Psoas muscle (tissue), 7 donors: ENCODE measurements at regions not wholly inside any gene's neighbourhood (a gene's known extent, or its start where the extent isn't known, plus 50 kb on each side); places are given as distances from the start of the nearest gene placed in this dataset.

ENCODE experiments used
- ATAC-seq, 4 donors: fragments of 200-7000 bp; cut with Tn5 transposase; one replicate each; pipeline ENCODE4 v1.9.1; 2020; ENCODE audit warnings: moderate library complexity in 3 of 4, mild to moderate bottlenecking in 2 of 4
- DNase-seq, 2 donors: peaks; one replicate each; pipeline ENCODE4 v3.0.0-alpha.2; 2020
- H3K27ac ChIP-seq: fragments of 200-600 bp; one replicate; pipeline ENCODE4 v1.8.0; 2022
- H3K27me3 ChIP-seq, 3 donors: fragments of 200-600 bp in 1 of 3; one replicate each; pipeline versions ENCODE4 v1.6.1 to v1.8.0; 2013 to 2022; ENCODE audit warnings: low read length in 2 of 3, mild to moderate bottlenecking in 2 of 3, moderate library complexity in 1 of 3; ENCODE audit not compliant: insufficient read depth in 3 of 3
- H3K36me3 ChIP-seq, 2 donors: fragments of 200-600 bp in 1 of 2; one replicate each; pipeline versions ENCODE4 v1.6.1 to v1.8.0; 2013 to 2022; ENCODE audit warnings: low read depth in 1 of 2, mild to moderate bottlenecking in 1 of 2, moderate library complexity in 1 of 2; ENCODE audit not compliant: insufficient read depth in 1 of 2
- H3K4me1 ChIP-seq: fragments of 200-600 bp; one replicate; pipeline ENCODE4 v1.8.0; 2022
- H3K4me3 ChIP-seq: fragments of 200-600 bp; one replicate; pipeline ENCODE4 v1.8.0; 2022; ENCODE audit warnings: mild to moderate bottlenecking
- H3K9me3 ChIP-seq: fragments of 200-600 bp; one replicate; pipeline ENCODE4 v1.8.0; 2022
- WGBS, 3 donors: extraction: QIAGEN DNeasy Blood & Tissue Kit; methylation state at CpG; one replicate each; pipeline versions ENCODE4 v1.1.6 to v1.1.7; 2013; 5-methylcytosine and 5-hydroxymethylcytosine counted together
- intact Hi-C, 2 donors: fragments of 100-400 bp; cut with DNase I; formaldehyde crosslinking; loops; one replicate each; pipeline versions ENCODE4 v1.11.0 to v1.14.2; 2022
- TF ChIP-seq, protein P1 (sequence below): fragments of 200-600 bp; IDR thresholded peaks from one replicate; pipeline ENCODE4 v1.8.0; 2022; ENCODE audit warnings: antibody characterized with exemption
- donor health status: healthy with polysubstance abuse.
- donor health status: DM: no; HTN: no; CAD: no; lungs with moderate emphysema.
- donor health status: Bipolar disorder and iron deficiency.
- donor health status: healthy.
- donor health status: DM: yes; HTN: yes; CAD: no.
- donor health status: DM: no; HTN: no; CAD: no.
- donor health status: DM: yes; HTN: yes; CAD: no.

DNA sequence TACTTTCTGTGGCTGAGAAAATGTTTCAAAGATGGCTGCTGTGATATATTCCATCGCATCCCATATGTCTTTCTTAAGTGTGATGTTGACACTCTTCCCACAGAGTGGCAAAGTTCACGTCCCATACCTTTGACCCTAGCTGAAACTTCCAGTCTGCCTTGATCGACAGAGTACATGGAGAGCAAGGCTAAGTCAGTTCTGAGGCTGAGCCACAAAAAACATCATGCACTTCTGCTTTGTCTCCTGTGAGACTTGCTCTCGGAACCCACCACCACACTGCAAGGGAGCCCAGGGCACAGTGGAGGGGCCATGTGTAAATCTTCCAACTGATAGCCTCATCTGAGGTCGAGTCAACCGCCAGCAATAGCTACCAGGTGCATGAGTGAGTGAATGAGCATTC is 431.9 kb upstream of the RUNX1 start:
- H3K9me3 ChIP-seq: no peaks in the 10 kb centered on the region
- no peak overlapping the region for H3K27ac ChIP-seq
- H3K36me3 ChIP-seq: no peaks in the 10 kb centered on the region
- H3K4me1 ChIP-seq: no peaks in the 10 kb centered on the region
- 87 to 95% (median 91%) methylated on average over 6 of the region's 6 CpGs for WGBS, 3 donors
- peaks cover 0 to under 1% (median 0%) of the 10 kb centered on the region in 3 donors for H3K27me3 ChIP-seq
- no peak for DNase-seq
- no peak overlapping the region for H3K4me3 ChIP-seq
- intact Hi-C loops: no loop called here
- TF ChIP-seq, protein P1, sequence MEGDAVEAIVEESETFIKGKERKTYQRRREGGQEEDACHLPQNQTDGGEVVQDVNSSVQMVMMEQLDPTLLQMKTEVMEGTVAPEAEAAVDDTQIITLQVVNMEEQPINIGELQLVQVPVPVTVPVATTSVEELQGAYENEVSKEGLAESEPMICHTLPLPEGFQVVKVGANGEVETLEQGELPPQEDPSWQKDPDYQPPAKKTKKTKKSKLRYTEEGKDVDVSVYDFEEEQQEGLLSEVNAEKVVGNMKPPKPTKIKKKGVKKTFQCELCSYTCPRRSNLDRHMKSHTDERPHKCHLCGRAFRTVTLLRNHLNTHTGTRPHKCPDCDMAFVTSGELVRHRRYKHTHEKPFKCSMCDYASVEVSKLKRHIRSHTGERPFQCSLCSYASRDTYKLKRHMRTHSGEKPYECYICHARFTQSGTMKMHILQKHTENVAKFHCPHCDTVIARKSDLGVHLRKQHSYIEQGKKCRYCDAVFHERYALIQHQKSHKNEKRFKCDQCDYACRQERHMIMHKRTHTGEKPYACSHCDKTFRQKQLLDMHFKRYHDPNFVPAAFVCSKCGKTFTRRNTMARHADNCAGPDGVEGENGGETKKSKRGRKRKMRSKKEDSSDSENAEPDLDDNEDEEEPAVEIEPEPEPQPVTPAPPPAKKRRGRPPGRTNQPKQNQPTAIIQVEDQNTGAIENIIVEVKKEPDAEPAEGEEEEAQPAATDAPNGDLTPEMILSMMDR: no peak
- no peak for ATAC-seq

DNA sequence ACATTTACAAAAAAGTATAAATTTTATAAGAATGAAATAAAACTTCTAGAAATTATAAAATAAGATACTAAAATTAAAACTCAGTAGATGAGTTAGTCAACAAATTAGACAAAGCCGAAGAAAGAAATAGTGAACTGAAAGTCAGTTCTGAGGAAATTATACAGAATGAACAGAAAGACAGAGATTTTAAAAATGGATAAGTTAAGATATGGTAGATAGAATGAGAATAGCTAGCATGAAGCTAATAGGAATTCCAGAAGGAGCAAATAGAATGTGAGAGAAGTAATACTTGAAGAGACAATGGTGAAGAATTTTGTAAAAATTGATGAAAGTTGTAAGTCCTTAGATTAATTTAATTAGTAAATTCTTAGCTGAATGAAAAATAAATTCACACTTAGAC is 430.4 kb upstream of the RUNX1 start:
- 91 to 96% (median 96%) methylated on average over 1 of the region's 1 CpG for WGBS, 3 donors
- Histone ChIP-seq H3K9me3 (no peaks in the 10 kb centered on the region), H3K27ac (no peak overlapping the region), H3K36me3 (no peaks in the 10 kb centered on the region), H3K4me3 (no peak overlapping the region), H3K27me3 (no peaks in the 10 kb centered on the region), H3K4me1 (no peaks in the 10 kb centered on the region)
- intact Hi-C loops: no loop called here
- DNase-seq (no peak), ATAC-seq (no peak)
- TF ChIP-seq, protein P1: no peak

DNA sequence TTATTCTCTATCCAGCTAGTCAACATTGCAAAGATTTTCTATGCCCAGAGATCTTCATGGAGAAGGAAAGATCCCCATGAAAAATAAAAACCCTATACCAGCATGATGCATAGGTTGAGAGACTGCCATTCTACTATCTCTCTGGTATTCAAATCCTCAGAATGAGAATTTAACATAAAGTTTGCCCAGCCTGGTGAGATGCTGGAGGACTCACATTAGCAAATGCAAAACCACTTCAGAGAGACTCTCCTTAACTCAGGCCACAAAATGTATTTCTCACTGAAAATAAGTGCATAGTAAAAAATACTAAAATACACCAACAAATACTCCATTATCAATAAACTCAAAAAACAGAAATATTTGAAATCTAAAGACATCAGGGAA is 430.0 kb upstream of the RUNX1 start:
- intact Hi-C loops: no loop called here
- H3K4me1 ChIP-seq: no peaks in the 10 kb centered on the region
- TF ChIP-seq, protein P1: no peak
- ATAC-seq: no peak
- DNase-seq: no peak
- H3K36me3 ChIP-seq: no peaks in the 10 kb centered on the region
- no peaks in the 10 kb centered on the region for H3K27me3 ChIP-seq
- no peaks in the 10 kb centered on the region for H3K9me3 ChIP-seq
- H3K27ac ChIP-seq: no peak overlapping the region
- H3K4me3 ChIP-seq: no peak overlapping the region

DNA sequence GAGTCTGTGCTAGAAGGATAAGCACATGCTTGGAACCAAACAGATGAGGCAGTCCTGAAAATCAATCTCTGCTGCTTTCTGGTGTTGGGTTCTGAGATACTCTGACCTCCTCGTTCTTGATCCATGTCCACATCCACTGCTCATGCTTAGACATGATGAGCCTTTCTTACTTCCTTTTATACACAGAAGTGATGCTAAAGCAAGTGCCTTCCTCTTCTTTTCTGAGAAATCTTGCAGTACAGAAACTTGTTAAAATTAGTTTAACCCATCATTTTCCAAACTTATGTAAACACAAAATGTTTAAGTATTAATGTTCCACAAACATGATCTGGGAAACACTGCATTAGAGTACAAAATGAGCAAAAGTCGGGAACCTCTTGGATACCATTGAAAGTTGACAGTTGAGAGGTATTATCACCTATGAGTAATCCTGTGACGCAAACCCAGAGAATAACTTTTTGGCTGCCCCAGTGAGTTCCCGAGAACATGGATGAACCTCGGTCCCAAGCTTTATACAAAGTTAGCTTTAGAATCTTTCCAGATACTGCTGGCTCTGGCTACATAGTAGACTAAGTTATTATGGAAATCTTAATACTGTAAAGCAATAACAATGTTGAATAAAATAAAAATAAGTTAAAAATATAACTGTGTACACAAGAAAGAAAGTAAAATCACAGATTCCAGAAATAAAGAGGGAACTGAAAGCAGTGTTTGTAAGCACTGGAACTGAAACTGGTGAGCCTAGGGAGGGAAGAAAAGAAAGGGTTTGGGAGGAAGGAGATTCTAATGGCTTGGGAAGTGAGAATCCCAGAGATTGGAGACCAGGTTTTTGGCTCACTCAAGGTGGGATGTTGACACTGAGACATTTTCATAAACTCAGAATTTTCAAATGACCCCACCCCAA is 429.3 kb upstream of the RUNX1 start:
- Histone ChIP-seq H3K36me3 (no peaks in the 10 kb centered on the region), H3K4me3 (no peak overlapping the region), H3K27me3 (no peaks in the 10 kb centered on the region), H3K4me1 (no peaks in the 10 kb centered on the region), H3K27ac (no peak overlapping the region), H3K9me3 (no peaks in the 10 kb centered on the region)
- ATAC-seq: no peak
- no peak for DNase-seq
- TF ChIP-seq, protein P1: no peak
- intact Hi-C loops: no loop called here
- WGBS, 3 donors: 81 to 84% (median 82%) methylated on average over 5 of the region's 5 CpGs

DNA sequence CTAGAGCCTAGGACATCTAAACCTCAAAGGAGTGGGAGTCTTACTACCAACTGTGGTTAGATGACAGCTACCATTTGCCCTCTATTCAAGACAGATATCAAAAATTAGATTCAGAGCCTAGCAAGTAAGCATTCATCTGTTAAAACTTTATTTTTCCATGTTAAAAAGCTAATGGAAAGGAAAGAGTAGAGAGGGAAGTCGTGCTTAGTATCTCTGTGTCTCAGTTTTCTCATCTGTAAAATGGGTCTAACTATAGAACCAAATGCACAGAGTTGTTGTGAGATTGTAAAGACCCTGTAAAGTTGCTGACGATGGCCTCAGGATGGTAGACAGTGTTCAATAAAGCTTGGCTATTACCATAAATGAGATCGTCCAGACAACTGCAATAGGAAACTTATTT is 428.5 kb upstream of the RUNX1 start:
- Histone ChIP-seq H3K27me3 (no peaks in the 10 kb centered on the region), H3K4me3 (no peak overlapping the region), H3K36me3 (no peaks in the 10 kb centered on the region), H3K4me1 (no peaks in the 10 kb centered on the region), H3K9me3 (no peaks in the 10 kb centered on the region), H3K27ac (no peak overlapping the region)
- intact Hi-C loops: no loop called here
- no peak for ATAC-seq
- DNase-seq: no peak
- TF ChIP-seq, protein P1: no peak
- WGBS, 3 donors: 80 to 88% (median 83%) methylated on average over 3 of the region's 3 CpGs
